NB4 (cell line): ENCODE measurements at regions not wholly inside any gene's neighbourhood (a gene's known extent, or its start where the extent isn't known, plus 50 kb on each side); places are given as distances from the start of the nearest gene placed in this dataset.

Experiments
- CTCF ChIP-seq: IDR thresholded peaks from one replicate; pipeline ENCODE4 v1.5.1; 2012; ENCODE audit warnings: low read depth, low read length
- MAX ChIP-seq: IDR thresholded peaks from 2 replicates; pipeline ENCODE4 v1.6.1; 2011; ENCODE audit warnings: low read depth, low read length
- MYC ChIP-seq: IDR thresholded peaks from 2 replicates; pipeline ENCODE4 v1.6.1; 2011; ENCODE audit warnings: low read depth, low read length
- POLR2A ChIP-seq: IDR thresholded peaks from 2 replicates; pipeline ENCODE4 v1.6.1; 2011; ENCODE audit warnings: mild to moderate bottlenecking; ENCODE audit not compliant: insufficient read length; ENCODE audit errors: extremely low read depth

GRCh38 chr7:84823530-84823929 is 363.3 kb downstream of the SEMA3D start:
- TF ChIP-seq MAX: no peak
- TF ChIP-seq CTCF: no peak
- TF ChIP-seq POLR2A: no peak
- TF ChIP-seq MYC: no peak
